NCI-H128 (cell line): ENCODE measurements at regions not wholly inside any gene's neighbourhood (a gene's known extent, or its start where the extent isn't known, plus 50 kb on each side); places are given as distances from the start of the nearest gene placed in this dataset.

Source experiments
- DNase-seq: peaks from one replicate; lab custom pipeline; 2025; ENCODE audit not compliant: unreplicated experiment; lab: John Stamatoyannopoulos, UW

DNA sequence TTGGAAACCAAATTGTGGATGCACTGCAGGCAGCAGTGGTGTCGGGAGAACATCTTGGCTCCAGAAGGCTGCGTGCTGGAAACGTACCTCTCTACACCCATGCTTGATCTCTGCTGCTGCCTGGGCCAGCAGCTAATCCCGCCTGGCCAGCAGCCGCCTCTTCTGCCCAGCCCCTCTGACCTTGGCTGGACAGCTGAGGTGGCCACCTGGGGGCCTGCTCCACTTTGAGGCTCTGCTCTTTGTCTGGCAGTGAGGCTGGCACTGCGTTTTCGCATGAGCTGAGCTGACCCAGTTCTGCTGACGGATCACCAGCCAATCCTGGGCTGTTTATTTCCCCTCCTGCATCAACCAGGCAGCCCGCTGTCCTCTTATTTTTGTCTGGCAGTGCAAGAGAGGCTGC is 154.9 kb downstream of the TENT4A start:
- no peak for DNase-seq

DNA sequence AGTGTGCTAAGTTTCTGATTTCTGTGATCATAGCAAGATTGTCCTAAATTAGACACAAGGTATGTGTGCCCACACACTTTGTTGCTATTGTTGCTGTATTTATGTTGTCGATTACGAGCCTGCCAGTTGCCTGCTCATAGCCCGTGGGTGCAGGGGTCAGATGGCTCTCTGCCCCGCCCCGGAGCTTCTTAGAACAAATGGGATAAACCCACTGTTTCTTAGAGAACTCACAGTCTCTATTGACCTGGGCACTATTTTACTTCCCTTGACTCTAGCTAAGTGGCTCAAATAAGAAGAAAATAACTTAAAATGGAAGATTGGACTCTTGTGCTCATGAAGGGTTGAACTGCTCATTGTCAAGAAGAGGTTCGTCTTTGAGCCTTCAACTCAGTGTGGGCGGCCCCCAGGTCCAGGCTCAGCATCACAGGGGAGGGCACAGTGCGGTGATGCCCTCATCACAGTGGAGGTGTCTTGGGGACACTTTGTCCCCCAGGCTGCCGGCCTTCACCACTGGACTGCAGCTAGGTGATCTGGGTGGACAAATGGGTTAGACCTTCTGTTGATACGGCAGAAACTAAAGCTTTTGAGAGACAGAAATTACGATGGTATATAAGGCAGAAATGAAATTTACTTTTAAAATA is 155.5 kb downstream of the TENT4A start:
- no peak for DNase-seq

DNA sequence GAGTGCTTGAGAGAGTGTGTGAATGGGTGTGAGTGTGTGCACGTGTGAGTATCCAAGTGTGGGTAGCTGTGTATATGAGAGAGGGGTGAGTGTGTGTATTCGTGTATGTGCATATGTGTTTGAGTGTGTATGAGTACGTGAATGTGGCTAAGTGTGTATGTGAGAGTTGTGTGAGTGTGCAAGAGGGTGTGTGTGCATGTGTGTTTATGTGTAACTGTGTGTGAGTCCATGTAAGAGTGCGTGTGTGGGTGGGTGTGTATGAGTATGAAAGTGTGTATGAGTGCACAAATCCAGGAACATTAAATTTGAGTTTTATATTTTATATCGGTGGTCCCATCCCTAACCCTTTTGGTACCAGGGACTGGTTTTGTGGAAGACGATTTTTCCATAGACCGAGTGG is 156.4 kb downstream of the TENT4A start:
- DNase-seq: no peak

GRCh38 chr5:6872441-6873160 is 159.4 kb downstream of the TENT4A start:
- DNase-seq: no peak

DNA sequence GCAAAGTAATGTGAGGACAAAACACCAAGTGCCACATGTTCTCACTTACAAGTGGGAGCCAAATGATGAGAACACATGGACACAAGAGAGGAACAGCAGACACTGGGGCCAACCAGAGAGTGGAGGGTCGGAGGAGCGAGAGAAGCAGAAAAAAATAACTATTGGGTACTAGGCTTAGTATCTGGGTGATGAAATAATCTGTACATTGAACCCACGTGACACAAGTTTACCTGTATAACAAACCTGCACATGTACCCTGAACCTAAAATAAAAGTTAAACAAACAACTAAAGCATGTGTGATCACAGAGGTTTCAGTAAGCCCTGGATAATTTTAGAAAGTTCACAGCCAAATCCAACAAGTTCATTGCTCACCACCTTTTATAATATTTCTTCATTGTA is 160.1 kb downstream of the TENT4A start:
- DNase-seq: no peak

DNA sequence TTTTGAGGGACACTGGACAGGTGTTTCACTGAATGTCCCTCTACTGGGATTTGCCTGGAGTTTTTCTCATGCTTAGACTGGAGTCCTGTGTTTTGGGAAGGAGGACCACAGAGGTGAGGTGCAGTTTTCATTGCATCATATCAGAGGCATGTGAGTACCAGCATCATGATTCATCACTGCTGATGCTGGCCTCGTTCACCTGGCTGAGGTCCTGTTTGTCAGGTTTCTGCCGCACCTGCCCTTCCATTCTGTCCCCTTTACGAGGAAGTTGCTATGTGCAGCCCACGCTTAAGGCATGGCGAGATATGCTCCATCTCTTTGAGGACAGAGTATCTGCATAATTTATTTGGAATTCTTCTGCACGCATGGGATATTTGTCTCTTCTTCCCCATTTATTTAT is 162.1 kb downstream of the TENT4A start:
- DNase-seq: no peak

GRCh38 chr5:6877986-6878828 is 165.0 kb downstream of the TENT4A start:
- DNase-seq: no peak

DNA sequence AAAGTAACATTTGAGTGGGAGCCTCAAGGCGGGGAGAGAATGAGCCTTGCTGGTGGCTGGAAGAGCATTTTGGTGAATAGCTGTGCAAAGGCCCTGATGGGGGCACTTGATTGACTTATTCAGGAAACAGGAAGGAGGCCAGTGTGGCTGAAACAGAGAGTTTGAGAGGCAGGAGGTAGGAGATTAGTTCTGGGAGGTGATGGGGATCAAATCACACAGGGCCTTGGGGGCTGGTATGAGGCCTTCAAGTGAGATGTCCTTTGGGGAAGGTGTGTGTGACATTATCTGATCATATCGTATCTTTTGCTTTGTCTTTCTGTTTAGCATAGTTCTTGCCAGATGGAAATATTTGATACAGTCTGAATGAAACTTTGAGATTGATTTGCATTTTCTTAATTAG is 172.3 kb downstream of the TENT4A start:
- no peak for DNase-seq

DNA sequence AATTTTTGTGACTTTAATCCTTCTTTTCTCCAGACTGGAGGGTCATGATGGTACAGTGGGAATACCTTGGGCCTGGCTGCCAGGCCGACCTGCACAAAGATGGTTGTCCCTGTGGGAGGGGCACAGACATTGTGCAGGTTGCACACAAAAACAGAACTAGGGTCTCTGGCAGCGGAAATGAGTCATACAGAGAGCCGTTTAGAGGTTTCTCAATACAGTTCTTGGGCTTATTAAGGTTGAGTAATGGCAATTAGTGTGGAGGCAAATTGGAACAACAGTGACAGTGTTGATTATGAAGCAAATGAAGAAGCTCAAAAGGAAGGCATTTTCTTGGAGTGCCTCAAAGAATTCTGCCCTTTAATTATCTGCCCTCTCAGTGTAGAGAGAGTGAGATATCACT is 173.6 kb downstream of the TENT4A start:
- DNase-seq: no peak

- no peak for DNase-seq
Observed at GRCh38 chr5:6889030-6889429, 175.8 kb downstream of the TENT4A start.

DNA sequence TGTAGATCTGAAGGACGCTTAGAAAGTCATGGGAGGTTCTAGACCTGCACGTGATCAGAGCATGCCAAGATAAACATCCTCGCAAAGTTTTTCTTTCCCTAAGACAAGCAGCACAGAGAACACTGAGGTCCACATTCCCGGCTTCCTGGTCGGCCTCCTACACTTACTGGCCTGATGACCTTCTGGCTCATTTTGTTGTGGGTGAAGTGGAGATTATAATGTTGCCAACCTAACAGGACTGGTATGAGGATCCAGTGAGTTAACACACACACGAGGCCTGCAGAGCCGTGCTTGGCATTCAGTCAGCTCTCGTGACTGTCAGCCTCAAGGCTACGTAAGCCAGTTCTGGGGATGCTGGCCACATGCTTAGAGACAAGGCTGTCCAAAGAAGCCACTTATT is 186.0 kb downstream of the TENT4A start:
- DNase-seq: no peak

- DNase-seq: peak; percentile 85
Observed at GRCh38 chr5:6900247-6901227, 187.3 kb downstream of the TENT4A start.

DNA sequence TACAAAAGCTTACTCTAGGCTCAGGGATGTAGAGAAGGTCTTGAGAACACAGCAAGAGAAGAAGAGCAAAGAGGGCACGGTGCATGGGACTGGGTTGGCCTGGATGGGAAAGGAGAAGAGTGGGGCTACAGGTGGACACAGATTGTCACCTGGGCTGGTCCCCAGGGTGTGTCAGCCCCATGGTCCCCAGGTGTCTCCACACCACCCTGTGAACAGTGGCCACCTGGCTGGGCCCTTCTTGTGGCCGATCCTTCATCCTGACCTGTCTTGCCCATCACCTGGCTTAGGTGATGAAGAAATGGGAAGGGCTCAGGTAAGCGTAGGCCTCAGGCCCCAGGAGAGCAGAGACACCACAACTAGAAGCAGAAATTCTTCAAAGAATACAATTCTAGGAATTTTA is 188.9 kb downstream of the TENT4A start:
- DNase-seq: no peak

DNA sequence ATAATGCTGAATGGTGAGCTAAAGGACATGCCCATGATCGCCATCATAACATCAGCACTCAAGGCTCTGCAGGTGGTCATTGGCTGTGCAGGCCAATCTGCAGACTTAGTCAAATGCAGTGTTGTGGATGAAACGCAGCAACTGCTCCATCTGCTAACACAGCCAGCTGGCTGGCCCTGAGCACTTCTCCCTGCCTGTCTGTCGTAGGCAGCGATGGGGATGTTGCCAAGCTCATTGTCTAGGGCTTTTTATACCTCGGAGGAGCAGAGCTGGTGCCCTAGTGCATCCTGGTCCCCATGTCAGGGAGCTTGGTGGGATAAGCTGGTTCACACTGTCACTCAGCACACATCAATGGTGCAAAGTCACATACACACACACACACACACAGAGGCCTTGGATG is 189.4 kb downstream of the TENT4A start:
- DNase-seq: no peak

GRCh38 chr5:6903934-6904333 is 190.7 kb downstream of the TENT4A start:
- DNase-seq: no peak

GRCh38 chr5:6904860-6905259 is 191.6 kb downstream of the TENT4A start:
- DNase-seq: no peak

DNA sequence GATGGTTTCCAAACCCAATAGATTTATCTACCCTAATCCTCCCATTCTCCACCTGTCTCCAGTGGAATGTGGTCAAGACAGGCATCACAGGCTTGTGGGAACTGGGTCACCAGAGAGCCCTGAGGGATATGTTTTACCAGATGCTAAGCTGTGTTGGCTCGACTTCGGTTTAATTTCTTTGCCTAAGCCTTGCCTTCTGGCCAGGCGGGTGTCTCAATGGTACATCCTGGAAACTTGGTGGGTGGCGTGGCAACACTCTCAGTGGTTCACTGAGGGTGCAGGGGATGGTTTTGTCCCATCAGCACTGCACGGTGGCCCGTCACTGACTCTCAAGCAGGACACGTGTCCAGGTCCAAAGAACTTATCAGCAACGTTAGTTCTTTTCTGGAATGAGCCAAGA is 192.2 kb downstream of the TENT4A start:
- no peak for DNase-seq

- no peak for DNase-seq
Observed at GRCh38 chr5:6905883-6906282, 192.7 kb downstream of the TENT4A start.

DNA sequence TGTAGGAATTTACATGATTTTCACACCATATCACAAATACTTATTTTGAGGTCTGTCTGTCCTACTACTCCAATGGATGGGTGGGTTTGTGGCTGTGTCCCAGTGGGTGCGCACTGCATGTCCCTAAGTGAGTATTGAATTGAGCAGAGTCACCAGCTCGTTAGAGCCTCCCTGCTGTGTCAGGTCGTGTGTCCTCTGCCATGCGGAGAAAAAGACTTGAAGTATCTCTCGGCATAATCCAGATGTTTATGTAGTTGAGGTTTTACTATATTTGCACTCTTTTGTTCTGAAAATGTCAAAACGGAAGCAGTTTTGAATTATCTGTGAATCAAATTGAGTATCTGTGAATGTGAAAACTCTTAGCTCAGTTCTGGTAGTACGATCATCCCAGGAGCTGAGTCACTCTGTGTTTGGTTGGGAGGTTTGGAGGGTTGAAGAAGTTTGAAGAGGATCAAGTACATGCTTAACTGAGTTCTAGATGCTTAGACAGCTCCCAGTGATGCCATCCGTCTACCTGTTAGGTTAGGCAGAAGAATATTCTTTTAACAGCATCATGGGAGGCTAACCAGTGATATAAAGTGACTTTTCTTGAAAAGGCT is 194.2 kb downstream of the TENT4A start:
- DNase-seq: no peak

DNA sequence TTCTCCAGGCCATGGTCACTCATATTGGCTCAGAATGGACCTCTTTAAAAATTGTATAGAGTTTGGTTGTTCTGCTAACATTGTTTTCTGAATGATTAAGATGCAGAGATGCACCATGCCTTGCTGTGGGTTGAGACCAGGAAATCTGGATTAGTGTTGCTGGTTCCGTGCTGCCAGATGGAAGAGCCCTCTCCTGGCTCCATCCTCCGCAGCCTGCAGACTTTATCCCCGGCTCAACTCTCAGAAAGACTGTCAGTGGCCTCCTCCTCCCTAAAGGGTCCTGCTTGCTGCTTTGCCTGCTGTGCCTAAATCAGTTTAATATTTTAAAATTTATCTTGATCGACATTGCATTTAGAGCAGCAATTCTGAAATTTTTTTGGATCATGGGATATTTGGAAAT is 196.7 kb downstream of the TENT4A start:
- no peak for DNase-seq

DNA sequence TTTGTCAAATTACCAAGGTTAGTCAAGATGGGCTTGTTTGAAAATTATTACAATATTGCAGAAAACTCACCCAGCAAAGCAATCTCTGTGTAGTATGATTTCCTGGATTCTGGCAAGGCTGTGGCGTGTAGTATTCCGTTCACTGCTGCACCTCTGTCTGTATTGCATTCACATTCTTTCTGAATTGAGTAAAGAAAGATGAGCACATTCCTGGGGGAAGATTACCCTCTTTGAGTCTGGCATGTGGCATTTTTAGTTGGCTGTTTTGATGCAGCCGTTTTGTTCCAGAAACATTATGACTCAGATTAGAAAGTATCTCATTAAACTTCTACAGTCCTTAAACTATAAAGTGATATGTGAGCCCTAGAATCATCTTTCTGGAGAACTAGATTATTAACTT is 197.7 kb downstream of the TENT4A start:
- DNase-seq: no peak
